Keratinocyte (primary cell): ENCODE measurements at regions not wholly inside any gene's neighbourhood (a gene's known extent, or its start where the extent isn't known, plus 50 kb on each side); places are given as distances from the start of the nearest gene placed in this dataset.

Experiments used
- DNase-seq: peaks from one replicate; pipeline ENCODE4 v3.0.0-alpha.2; 2011; ENCODE audit warnings: low read depth, missing footprints, low spot score
- FAIRE-seq: peaks from 2 replicates; lab custom pipeline; 2011; peaks lifted over from hg19 to GRCh38; lab: Jason Lieb, UNC
- H2AFZ ChIP-seq: 2 replicates; pipeline ENCODE4 v1.6.0; 2012; ENCODE audit warnings: low read length, control low read depth, inconsistent platforms; ENCODE audit not compliant: control insufficient read depth
- H3K27ac ChIP-seq: 2 replicates; pipeline ENCODE4 v1.5.1; 2011; ENCODE audit warnings: low read length; ENCODE audit not compliant: control insufficient read depth, insufficient read depth
- H3K27me3 ChIP-seq: 3 replicates; pipeline ENCODE4 v1.6.0; 2011; ENCODE audit warnings: low read length; ENCODE audit not compliant: control insufficient read depth, insufficient read depth; ENCODE audit errors: extremely low read depth
- H3K36me3 ChIP-seq, 2 experiments: 2 replicates in 1 of 2; 3 replicates in 1 of 2; pipeline ENCODE4 v1.5.1; 2011; ENCODE audit warnings: low read length in 2 of 2, mild to moderate bottlenecking in 1 of 2; ENCODE audit not compliant: control insufficient read depth in 2 of 2, insufficient read depth in 2 of 2; ENCODE audit errors: extremely low read depth in 1 of 2
- H3K4me1 ChIP-seq: 3 replicates; pipeline ENCODE4 v1.5.1; 2011; ENCODE audit warnings: low read length; ENCODE audit not compliant: control insufficient read depth, insufficient read depth; ENCODE audit errors: extremely low read depth
- H3K4me2 ChIP-seq: 3 replicates; pipeline ENCODE4 v1.6.0; 2011; ENCODE audit warnings: low read depth, low read length; ENCODE audit not compliant: control insufficient read depth, insufficient read depth; ENCODE audit errors: extremely low read depth
- H3K4me3 ChIP-seq, 3 experiments: fragments of 200-600 bp in 1 of 3; sonication (generic) in 1 of 3; 2 replicates in 2 of 3; 3 replicates in 1 of 3; pipeline ENCODE4 v1.5.1; 2011 to 2016; ENCODE audit warnings: low read length in 3 of 3, mild to moderate bottlenecking in 3 of 3, control low read depth in 2 of 3, inconsistent platforms in 1 of 3, low read depth in 1 of 3, mixed read lengths in 1 of 3, mixed run types in 1 of 3, moderate library complexity in 1 of 3; ENCODE audit not compliant: control insufficient read depth in 2 of 3, insufficient read depth in 2 of 3; ENCODE audit errors: extremely low read depth in 1 of 3
- H3K79me2 ChIP-seq: 2 replicates; pipeline ENCODE4 v1.6.0; 2012; ENCODE audit warnings: low read length; ENCODE audit not compliant: control insufficient read depth, insufficient read depth
- H3K9ac ChIP-seq: 3 replicates; pipeline ENCODE4 v1.6.0; 2011; ENCODE audit warnings: low read length; ENCODE audit not compliant: control insufficient read depth, insufficient read depth; ENCODE audit errors: extremely low read depth
- H3K9me1 ChIP-seq: 3 replicates; pipeline ENCODE4 v1.6.0; 2011; ENCODE audit warnings: low read length; ENCODE audit not compliant: control insufficient read depth, insufficient read depth; ENCODE audit errors: extremely low read depth
- H3K9me3 ChIP-seq: 2 replicates; pipeline ENCODE4 v1.5.1; 2012; ENCODE audit warnings: low read depth, low read length; ENCODE audit not compliant: control insufficient read depth
- H4K20me1 ChIP-seq: 3 replicates; pipeline ENCODE4 v1.6.0; 2011; ENCODE audit warnings: low read length; ENCODE audit not compliant: control insufficient read depth, insufficient read depth; ENCODE audit errors: extremely low read depth
- EZH2 ChIP-seq: IDR thresholded peaks from one replicate; pipeline ENCODE4 v1.6.1; 2012; ENCODE audit warnings: inconsistent platforms, mild to moderate bottlenecking, low read length, moderate library complexity
- dilution Hi-C: fragments of 300-500 bp; cut with MboI; formaldehyde crosslinking; loops from one replicate; pipeline ENCODE4 v1.7.0; 2020; ENCODE audit warnings: low sequenced_read_pairs; ENCODE audit not compliant: extremely low pct_ligation_motif_present
- TF ChIP-seq, protein P1 (sequence below), 3 experiments: IDR thresholded peaks in 1 of 3; conservative IDR thresholded peaks in 1 of 3; optimal IDR thresholded peaks in 1 of 3; 2 replicates in 2 of 3; 3 replicates in 1 of 3; pipeline versions ENCODE3 to v1.5.1; 2011; ENCODE audit warnings: low read length in 3 of 3, mild to moderate bottlenecking in 3 of 3, moderate library complexity in 2 of 3, control low read depth in 1 of 3, inconsistent platforms in 1 of 3; ENCODE audit not compliant: insufficient read depth in 2 of 3; ENCODE audit errors: extremely low read depth in 1 of 3

DNA sequence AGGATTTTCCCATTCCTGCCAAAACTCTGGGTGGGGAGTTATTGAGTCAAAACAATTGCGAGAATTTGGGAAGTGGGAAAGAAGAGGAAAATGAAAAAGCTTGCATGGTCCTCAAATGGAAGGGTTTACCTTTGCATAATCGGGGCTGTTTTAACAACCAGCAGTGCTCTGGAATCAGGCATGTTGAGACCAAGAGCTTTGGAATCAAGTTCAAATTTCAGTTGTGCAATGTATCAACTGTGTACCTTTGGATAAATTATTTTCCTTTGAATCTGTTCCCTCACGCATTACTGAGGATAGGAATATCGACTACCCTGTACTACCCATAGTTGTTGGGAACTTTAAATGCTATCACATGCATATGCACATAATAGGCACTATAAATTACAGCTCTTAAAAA is 205.5 kb downstream of the JCAD start:
- DNase-seq (no peak), FAIRE-seq (peak; percentile 61)
- no peaks in the 10 kb centered on the region for H3K36me3 ChIP-seq
- peak overlapping the region; percentile 34 for H2AFZ ChIP-seq
- H3K9me3 ChIP-seq = no peaks in the 10 kb centered on the region
- H3K4me1 ChIP-seq = peaks cover 21% of the 10 kb centered on the region
- no peak overlapping the region for H3K4me2 ChIP-seq
- no peak overlapping the region for H3K27ac ChIP-seq
- H3K79me2 ChIP-seq = no peaks in the 10 kb centered on the region
- H3K9ac ChIP-seq = no peak overlapping the region
- H3K4me3 ChIP-seq = no peak overlapping the region
- dilution Hi-C loops = no loop called here
- no peaks in the 10 kb centered on the region for H3K27me3 ChIP-seq
- no peaks in the 10 kb centered on the region for H4K20me1 ChIP-seq
- H3K9me1 ChIP-seq = no peaks in the 10 kb centered on the region
- TF ChIP-seq, protein P1, sequence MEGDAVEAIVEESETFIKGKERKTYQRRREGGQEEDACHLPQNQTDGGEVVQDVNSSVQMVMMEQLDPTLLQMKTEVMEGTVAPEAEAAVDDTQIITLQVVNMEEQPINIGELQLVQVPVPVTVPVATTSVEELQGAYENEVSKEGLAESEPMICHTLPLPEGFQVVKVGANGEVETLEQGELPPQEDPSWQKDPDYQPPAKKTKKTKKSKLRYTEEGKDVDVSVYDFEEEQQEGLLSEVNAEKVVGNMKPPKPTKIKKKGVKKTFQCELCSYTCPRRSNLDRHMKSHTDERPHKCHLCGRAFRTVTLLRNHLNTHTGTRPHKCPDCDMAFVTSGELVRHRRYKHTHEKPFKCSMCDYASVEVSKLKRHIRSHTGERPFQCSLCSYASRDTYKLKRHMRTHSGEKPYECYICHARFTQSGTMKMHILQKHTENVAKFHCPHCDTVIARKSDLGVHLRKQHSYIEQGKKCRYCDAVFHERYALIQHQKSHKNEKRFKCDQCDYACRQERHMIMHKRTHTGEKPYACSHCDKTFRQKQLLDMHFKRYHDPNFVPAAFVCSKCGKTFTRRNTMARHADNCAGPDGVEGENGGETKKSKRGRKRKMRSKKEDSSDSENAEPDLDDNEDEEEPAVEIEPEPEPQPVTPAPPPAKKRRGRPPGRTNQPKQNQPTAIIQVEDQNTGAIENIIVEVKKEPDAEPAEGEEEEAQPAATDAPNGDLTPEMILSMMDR (optimal IDR thresholded peaks at IDR 0.05 in 1 of 3, IDR thresholded peaks at IDR 0.05 in 1 of 3, conservative IDR thresholded peaks at IDR 0.05 in 1 of 3; ENCODE audit: extremely low read depth in 1 of 3, insufficient read depth in 2 of 3, low read length in 3 of 3) = no peak
- TF ChIP-seq EZH2 = no peak

DNA sequence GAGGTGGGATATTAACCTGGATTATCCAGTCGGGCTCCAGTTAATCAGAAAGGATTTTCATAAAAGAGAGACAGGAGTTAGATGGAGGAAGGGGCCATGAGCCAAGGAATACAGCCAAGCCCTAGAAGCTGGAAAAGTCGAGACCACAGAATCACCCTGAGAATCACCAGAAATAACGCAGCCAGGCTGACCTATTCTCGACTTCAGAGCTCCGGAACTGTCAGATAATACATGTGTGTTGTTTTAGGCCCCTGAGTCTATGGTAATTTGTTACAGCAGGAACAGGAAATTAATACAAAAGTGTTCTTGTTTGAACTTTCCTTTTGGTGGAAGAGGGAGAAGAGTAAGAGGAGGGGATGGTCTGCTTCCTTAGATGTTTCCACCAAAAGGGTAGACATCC is 208.1 kb downstream of the JCAD start:
- no peaks in the 10 kb centered on the region for H3K9me1 ChIP-seq
- TF ChIP-seq, protein P1 (optimal IDR thresholded peaks at IDR 0.05 in 1 of 3, IDR thresholded peaks at IDR 0.05 in 1 of 3, conservative IDR thresholded peaks at IDR 0.05 in 1 of 3; ENCODE audit: extremely low read depth in 1 of 3, insufficient read depth in 2 of 3, low read length in 3 of 3) = no peak
- TF ChIP-seq EZH2 = no peak
- no peak for DNase-seq
- H3K4me2 ChIP-seq = no peak overlapping the region
- H3K36me3 ChIP-seq = no peaks in the 10 kb centered on the region
- H3K9ac ChIP-seq = no peak overlapping the region
- FAIRE-seq = no peak
- no peaks in the 10 kb centered on the region for H4K20me1 ChIP-seq
- H3K79me2 ChIP-seq = no peaks in the 10 kb centered on the region
- dilution Hi-C loops = no loop called here
- peaks cover 10% of the 10 kb centered on the region for H3K4me1 ChIP-seq
- H2AFZ ChIP-seq = no peak overlapping the region
- H3K27ac ChIP-seq = no peak overlapping the region
- H3K27me3 ChIP-seq = no peaks in the 10 kb centered on the region
- no peak overlapping the region for H3K4me3 ChIP-seq
- no peaks in the 10 kb centered on the region for H3K9me3 ChIP-seq
